Medulla oblongata (tissue), 1 donor: ENCODE measurements at regions not wholly inside any gene's neighbourhood (a gene's known extent, or its start where the extent isn't known, plus 50 kb on each side); places are given as distances from the start of the nearest gene placed in this dataset.

Source experiments
- DNase-seq: peaks from one replicate; pipeline ENCODE4 v3.0.0-alpha.2; 2015; ENCODE audit errors: extremely low spot score

DNA sequence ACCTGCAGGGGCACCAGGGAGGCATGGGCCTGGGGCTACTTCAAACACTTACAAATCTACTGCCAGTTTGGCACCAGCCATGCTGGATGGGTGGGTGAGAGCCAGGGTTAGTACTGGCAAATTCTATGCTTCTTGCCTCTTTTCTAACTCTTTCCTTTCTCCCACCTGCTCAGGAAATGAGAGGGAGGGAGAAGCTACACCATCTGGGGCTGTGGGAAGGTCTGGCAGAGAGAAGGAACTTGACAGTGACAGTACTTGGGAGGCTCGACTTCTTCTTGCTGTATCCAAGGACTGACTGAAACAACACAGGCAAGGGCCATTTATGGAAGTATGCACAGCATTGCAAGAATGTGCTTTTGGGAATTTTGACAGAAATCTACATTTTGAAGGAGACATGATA is 149.6 kb upstream of the DYRK2 start:
- no peak for DNase-seq

GRCh38 chr12:67501362-67501761 is 147.2 kb upstream of the DYRK2 start:
- no peak for DNase-seq

GRCh38 chr12:67504026-67504425 is 144.5 kb upstream of the DYRK2 start:
- DNase-seq = no peak

DNA sequence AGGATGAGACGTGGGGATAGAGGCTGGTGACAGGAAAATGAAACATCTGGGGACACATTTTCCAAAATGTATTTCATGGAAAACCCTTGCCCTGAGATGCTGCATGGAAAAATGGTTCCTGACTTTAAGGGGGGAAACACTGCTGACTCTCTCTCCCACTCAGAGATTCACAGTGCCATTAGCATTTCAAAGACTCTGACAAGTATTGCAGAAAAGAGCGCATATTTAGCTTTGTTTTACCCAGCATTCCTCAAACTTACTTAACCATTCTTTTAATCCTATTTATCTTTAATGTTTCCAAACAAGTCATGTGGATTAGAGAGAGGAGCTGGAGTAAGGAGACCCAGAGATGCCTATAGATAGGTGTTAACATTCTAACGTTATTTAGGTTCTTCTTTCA is 141.8 kb upstream of the DYRK2 start:
- DNase-seq = no peak

- no peak for DNase-seq
Observed at GRCh38 chr12:67508830-67509229, 139.7 kb upstream of the DYRK2 start.

DNA sequence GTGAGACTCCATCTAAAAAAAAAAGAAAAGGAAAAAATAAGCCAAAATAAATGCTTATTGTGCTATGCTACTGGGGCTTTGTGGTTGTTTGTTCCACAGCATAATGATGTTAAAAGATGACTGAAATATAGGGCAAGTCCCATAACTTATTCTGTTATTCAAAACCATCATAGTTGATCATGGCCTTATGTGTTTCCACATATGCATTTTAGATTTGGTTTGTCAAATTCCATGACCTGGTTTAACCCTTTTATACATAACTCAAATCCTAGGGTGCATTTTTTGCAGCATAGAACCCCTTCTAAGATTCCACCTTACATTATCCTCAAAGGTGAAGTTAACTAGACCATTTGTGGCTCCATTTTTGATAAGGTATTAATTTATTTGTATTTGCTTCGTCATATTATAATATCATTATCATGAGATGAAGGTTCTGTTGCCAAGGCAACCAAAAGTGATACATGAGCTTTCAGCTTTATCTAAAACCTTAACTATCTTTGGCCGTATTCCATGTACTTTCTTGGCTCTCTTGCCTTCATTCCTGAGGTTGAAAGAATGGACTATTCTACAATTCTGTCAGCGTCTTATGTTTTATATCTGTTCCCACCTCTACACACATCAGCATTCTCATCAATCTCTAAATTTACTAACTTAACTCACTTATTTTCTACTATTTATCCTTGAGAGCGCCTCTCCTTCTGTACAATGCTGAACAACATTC is 138.7 kb upstream of the DYRK2 start:
- no peak for DNase-seq

DNA sequence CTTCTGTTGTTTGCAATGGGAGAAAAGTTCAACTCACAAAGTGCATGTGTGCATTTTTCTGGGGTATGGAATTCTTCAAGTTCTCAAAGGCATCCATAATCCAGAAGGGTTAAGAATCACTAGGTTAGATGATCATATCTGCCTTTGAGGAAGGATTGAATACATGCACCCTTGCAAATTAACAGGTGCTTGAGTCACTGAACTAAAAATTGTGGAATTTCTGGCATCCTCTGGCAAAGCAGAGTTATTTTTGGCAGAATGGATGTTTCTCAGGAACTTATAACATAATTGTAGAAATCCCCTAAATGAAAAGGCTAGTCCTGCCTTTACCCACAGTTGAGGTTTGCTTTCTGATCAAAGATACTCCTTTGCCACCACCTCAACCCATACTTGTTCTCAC is 136.5 kb upstream of the DYRK2 start:
- no peak for DNase-seq

DNA sequence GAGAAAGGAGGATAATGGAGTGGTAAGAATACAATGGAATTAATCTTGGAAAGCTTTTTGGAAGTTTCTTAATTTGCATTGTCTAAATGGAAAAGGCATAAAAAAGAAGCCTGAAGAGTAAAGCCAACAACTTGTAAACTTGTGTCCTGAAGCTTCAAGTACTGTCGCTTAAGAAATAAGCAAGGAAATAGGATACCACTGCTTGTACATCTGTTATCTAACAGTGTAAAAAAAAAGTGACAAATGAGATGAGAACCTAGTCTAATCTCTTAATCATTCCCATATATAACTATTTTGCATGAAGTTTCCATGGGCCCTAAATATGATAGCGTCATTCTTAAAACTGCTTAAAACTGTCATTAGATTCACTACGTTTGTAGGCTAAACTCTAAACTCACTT is 134.0 kb upstream of the DYRK2 start:
- no peak for DNase-seq

DNA sequence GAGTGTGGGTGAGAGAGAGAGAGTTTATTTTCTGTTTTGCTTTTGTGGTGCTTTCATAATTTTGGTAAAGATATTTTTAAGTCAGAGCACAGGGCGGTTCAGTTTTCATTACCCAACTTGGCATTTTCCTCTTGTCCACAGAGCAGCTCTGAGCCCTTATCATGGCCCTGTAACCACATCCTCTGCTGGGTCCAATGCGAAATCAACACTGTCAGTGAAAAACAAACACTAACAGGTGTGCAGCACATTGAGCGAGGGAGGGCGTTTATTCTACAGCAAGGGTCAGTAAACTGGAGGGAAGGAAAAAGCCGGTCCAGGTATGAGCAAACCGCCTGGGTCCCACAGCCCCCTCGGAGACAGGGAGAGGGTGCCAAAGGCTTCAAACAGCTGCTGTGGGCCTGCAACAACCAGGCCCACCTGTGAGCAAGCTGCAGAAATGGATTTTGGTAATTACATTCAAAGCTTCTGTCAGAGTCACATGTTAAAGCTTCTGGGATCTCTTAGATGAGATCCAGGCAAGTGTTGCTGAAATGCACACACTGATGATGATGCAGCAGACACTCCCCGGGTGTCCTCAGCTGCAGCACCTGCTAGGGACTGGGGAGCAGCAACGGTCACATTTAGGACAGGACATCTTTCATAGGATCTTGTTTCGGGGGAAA is 132.7 kb upstream of the DYRK2 start:
- no peak for DNase-seq

DNA sequence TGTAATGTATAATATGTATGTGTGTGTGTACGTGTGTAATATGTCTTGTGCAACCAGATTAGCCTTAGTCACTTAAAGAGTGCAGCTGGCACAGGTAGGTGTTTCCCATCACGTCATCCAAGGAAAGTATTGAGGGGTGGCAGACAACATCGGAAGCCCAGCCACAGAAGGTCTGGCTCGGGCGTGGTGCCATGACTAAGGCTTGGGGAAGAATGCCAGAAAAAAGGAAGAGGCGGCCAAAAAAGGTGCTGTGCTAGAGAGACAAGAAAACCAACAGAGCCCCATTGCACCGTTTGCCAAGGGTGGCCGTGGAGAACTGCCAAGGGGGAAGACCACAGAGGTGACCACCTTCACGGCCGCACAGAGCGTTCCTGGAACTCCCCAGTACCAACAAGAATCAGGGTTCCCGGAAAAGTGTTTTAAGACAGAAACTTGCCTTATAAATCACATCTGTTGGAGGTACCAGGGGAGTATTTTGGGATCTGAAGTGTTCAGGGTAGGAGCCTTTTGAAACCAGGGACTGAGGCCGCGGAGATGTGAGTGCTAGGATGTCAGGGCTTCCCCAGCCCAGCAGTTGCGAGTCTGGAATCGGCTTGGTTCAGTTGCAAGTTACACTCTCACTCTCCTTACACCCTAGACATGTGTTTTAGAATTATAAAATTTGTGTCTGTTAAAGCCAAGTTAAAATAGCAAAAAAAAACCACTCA is 131.2 kb upstream of the DYRK2 start:
- DNase-seq = no peak

DNA sequence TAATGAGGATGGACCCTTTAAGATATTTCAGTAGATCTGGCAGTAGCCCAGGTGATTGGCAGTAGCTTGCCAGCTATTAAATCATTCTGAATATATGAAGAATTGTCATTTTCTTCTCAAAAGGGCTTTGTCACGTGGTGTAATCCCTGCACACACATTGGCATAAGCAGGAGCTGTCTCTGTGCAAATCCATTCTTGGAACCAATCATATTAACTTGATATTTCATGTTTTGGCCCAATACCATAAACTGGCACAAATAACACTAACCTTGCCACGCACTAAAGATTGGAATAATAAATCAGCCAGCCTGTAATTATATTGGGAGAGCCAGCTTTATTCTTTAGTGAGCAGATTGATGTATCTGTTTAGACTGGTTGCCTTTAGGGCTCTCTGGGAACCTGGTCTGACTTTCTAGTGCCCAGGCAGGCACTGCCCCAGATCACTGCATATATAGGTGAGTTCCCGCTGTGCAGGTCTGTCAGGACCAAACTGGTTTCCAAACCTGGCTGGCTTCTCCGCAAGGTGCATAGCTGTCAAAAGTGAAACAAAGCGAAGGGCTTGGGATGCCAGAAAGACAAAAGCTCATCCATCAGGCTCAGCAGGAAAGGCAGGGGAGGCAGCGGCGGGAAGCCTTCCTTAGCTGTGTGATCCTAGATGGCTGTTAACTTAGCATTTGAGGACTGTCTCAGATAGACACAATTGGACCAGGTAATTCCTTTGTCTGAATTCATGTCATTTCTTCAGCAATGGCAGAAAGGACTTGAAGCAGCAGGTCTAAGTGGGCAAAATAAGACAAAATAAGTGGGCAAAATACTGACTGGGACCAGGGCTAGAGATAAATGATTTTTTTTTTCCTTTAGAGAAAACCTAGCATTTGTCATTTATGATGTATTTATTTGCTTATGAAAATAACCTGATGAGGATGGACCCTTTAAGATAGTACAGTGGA is 128.8 kb upstream of the DYRK2 start:
- no peak for DNase-seq

GRCh38 chr12:67520606-67521005 is 127.9 kb upstream of the DYRK2 start:
- DNase-seq = no peak

- DNase-seq = no peak
Observed at GRCh38 chr12:67522222-67522621, 126.3 kb upstream of the DYRK2 start.

GRCh38 chr12:67523538-67523937 is 125.0 kb upstream of the DYRK2 start:
- no peak for DNase-seq

DNA sequence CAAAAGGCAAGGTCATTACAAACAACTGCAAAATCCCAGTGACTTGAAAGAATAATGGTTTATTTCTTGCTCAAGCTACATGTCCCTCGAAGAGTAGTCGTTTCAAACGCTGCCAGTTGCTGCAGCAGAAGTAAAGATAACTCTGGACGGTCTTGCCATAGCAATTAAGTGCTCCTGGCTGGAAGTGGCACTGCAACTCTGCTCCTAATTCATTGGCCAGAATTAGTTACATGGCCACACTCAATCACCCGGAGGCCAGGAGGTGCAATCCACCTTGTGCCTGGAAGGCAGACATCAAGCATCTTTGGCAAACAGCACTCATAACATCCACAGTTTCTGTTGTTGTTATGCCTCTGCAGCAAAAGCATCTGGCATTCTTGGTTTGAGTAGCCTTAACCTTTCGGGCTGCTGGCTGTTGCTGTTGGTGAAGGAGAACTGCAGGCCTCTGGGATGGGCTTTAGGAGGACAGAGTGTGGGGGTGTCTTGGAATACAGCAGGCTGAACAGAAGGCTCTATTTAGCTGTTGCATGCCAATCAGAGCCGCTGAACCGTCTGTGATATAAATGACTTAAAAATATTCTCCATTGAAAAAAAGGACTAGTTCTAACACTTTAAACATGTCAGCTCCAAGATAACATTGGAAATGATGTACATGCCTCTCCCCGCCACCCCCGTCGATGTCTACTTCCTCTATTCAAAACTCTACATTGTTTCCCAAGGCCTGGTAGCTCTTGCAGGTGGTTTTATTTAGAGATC is 123.5 kb upstream of the DYRK2 start:
- DNase-seq = no peak

DNA sequence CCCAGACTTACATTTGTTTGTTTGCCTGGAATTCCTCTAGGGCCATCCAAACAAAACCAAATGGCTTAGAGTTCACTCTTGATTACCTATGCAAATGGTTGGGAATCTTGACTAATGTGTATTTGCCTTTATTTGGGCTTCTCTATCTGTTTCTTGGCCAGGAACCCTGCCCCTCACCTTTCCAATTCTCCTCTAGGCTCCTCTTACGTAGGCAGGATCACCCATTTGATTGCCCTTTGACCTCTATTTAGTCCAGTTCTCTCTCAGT is 123.0 kb upstream of the DYRK2 start:
- no peak for DNase-seq

- DNase-seq = no peak
Observed at GRCh38 chr12:67526129-67526528, 122.4 kb upstream of the DYRK2 start.

- no peak for DNase-seq
Observed at GRCh38 chr12:67531051-67531450, 117.5 kb upstream of the DYRK2 start.

GRCh38 chr12:67531501-67531900 is 117.0 kb upstream of the DYRK2 start:
- DNase-seq = no peak

DNA sequence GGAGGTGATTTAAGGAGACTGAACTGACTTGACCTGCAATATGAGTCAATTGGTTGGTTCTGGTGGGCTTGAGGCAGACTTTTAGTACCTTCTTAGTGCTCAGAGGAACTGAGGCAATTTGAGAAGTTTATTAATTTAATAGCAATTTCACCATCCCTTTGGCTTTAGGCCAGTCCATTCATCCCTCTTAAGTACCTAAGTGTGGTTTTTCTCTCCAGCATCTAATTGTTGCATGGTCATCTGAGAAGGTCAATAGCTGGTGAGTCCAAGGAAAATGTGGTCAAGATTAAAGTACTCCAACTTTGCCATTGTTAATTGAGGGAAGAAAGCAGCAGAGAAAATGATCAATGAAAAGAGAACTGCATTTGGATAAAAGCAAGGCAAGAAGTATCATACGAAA is 115.4 kb upstream of the DYRK2 start:
- DNase-seq = no peak

- no peak for DNase-seq
Observed at GRCh38 chr12:67534046-67534445, 114.5 kb upstream of the DYRK2 start.

DNA sequence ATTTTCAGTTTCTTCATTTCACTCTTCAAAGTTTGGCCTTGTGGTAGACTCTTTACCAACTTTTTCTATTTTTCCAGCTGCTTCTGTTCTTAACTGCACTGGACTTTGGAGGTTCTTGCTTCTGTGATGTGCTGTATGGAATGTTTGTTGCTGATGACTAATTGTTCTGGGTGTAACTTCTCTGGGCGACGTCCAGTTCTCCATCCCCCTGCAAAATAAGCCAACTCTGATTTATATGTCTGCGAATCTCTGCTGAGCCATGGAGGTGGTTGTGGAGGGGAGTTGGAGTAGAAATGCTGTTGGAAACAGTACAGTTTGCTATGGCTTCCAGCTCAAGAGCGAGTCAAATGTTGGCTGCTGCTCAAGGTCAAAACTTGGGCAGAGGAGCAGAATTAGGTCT is 113.9 kb upstream of the DYRK2 start:
- DNase-seq = no peak
